KG1 (cell line): ENCODE measurements at regions not wholly inside any gene's neighbourhood (a gene's known extent, or its start where the extent isn't known, plus 50 kb on each side); places are given as distances from the start of the nearest gene placed in this dataset.

ENCODE experiments used
- DNase-seq: peaks from one replicate; lab custom pipeline; 2025; lab: John Stamatoyannopoulos, UW

GRCh38 chr1:94616506-94616905 lies 74.9 kb upstream of the F3 start:
- DNase-seq, result no peak

GRCh38 chr1:94614996-94615395 lies 73.4 kb upstream of the F3 start:
- no peak for DNase-seq

- no peak for DNase-seq
Observed at GRCh38 chr1:94614168-94614815, 72.7 kb upstream of the F3 start.

DNA sequence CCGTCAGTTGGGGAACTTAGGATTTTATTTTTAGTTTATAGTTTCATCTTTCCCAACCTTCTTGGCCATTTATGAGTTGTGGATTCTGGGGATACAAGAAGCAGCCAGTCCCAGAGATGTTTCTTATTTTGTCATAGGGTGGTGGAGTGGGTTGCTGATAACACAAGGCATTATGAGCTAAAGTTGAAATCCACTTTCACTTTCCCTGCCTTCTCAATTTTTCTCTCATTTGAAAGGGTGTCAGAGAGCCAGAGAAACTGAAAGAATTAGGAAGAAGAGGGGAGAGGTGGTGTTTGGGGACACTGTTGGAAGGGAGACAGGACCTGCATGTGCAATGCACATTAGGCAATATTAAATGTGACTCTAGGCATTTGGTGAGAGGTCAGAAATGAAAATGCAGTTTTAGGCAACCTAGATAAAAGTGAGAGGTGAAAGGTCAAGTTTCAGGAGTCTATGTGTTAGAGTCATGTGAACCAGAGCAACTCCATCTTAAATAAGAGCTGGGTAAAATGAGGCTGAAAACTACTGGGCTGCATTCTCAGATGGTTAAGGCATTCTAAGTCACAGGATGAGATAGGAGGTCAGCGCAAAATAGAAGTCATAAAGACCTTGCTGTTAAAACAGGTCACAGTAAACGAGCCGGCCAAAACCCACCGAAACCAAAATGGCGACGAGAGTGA lies 71.1 kb upstream of the F3 start:
- DNase-seq, result no peak

DNA sequence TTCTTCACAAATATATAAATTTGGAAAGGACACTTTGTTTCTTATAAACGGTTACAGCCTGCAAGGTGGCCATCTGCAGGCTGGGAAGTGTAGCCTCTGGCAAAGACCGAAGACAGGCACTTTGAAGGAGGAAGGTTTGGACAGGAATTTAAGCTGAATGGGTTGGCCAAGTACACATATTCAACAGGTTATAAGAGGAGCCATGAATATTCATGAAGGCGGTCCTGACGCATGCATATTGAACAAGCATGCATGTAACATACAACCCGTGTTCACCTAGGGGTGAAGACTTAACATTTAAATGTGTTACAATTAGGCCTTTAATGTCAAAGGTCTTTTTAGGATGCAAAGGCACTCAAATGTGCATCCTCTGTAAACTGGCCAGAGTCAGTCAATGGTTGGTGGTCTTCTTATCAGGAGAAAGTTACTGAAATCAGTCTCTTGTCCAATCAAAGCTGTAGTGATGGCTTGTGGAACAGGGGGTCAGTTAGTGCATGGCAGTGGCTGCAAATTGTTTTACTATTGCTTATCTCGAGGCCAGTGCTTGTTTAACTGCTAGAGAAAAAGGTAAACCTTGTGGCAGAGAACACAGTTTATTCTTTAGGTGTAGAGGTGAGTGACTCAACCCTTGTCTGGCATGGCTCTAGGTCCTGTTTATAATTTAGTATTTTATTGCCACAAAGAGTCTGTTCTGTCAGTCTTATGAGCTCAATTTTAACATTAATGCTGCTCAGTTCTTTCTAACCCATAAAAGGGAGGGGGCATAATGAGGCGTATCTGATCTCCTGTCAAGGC lies 70.3 kb upstream of the F3 start:
- DNase-seq, result no peak

DNA sequence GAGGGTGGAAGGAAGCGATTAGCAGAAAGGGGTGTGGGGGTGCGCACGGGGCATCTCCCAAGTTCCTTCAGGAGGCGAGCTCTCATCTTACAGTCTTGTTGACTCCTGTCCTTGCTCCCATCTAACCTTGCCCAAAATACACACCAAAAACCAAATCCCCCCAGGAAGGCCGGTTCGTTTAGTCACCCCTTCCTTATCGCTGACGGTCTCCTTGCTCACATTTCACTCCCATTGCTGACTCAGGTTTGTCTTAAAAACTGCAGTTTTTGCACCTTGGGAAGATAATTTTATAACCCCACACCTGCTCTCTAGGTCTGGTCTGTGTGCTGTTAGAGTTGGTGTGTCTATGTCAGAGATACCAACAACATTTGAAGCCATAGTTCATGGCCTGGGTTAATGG lies 68.1 kb upstream of the F3 start:
- DNase-seq, result no peak

DNA sequence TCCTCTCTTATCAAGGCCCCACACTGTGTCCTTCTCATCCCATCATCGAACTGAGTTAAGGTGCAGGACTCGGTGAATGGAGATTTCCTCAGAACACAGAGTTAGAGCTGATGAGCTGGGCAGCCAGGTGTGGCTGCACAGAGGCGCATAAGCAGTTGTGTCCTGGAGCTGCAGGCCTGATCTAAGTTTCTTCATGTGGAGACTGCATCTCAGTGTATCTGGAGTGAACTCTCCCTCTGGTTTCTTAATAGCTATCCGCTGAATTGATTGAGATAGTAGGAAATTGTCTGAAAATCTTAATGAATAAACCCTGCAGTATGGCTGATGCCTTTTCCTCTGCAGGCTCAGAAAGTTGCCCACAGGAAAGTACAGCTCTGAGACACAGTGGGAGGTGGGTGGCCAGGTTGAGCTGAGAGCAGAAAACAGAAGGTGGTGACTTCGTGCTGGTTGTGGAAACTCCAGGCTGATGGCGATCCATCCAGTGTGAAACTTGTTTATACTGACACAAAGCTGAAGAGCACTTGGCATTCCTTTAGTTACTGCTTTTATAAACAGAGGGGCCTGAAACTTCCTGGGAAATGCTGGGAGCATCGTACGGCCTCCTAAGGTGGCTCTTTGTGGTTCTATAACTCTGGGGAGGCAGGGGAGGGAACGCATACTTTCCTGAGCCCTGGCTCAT lies 67.4 kb upstream of the F3 start:
- DNase-seq, result no peak

DNA sequence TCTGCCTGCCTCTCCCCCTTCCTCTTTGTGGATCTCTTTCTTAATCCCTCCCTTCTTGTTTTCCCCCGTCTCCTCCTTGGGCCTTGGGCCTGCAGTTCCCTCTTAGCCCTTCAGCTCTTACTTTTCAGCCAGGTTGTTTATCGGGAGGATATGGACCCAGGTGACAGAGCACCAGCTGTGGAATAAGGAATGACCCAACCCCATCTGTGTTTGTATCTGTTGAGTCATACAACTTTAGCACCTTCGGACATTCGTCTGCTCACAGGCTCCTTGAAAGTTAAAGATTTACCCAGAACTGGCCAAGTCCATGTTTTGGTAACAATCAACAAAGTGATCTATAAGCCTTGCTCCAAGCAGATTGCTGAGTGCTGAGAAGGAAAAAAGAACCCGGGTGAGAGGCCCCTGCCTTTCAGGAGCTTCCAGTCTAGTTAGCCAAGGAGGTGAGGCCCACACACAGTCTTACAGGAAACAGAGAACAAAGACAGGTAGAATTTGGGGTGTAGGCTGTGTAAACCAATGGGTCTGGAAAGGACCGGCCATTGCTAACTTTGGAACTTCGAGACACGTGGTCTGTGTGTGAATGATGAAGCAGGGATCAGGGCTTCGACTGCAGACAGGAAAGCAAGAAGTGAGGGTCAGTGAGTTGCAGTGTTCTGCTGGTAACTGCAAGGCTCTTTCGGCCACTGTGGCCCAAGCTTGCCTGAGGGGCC lies 66.7 kb upstream of the F3 start:
- DNase-seq, result no peak

DNA sequence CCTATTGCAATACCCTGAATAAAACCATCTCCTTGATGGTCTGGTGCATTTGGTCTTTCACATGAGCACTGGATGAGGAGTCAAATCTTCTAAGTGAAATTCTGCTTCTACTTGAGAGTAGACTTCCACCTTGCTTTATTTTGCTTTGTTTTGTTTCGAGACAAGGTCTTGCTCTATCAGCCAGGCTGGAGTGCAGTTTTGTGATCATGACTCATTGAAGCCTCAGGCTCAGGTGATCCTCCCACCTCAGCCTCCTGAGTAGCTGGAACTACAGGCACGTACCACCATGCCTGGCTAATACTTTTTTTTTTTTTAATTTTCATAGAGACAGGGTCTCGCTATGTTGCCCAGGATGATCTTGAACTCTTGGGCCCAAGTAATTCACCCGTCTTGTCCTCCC lies 65.8 kb upstream of the F3 start:
- DNase-seq, result no peak

DNA sequence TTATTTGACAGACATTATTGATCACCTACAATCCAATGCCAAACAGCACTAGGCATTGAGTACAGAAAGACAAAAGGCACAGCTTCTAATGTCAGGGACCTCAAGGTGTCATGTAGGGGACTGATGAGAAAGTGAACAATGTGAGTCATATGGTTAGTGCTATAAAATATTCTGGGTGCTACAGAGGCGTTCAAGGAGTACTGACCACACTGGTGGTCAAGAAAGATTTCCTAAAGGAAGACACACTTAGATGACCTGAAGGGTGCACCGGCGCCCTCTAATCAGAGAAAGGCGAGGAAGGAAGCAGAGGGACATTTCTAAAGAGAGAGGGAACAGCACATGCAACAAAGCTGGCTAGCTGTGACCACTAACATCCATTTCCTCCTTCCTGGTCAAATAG lies 64.9 kb upstream of the F3 start:
- DNase-seq, result no peak

DNA sequence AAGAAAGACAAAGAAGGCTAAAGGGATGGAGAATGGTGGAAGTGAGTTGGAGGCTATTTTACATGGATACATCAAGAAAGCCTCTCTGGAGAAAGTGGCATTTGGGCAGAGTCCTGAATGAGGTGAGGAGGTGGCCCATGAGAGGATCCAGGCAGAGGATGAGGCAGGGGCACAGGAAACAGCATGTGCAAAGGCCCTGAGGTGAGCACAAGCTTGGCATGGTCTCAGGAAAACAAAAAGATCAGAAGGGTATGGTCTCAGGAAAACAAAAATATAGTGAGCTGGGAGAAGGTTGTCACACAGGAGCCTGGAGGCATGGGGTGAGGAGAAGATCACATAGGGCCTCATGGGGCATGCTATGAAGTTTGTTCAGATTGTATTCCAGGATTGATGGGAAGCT lies 62.1 kb upstream of the F3 start:
- no peak for DNase-seq

GRCh38 chr1:94602802-94603625 lies 61.5 kb upstream of the F3 start:
- DNase-seq, result no peak

DNA sequence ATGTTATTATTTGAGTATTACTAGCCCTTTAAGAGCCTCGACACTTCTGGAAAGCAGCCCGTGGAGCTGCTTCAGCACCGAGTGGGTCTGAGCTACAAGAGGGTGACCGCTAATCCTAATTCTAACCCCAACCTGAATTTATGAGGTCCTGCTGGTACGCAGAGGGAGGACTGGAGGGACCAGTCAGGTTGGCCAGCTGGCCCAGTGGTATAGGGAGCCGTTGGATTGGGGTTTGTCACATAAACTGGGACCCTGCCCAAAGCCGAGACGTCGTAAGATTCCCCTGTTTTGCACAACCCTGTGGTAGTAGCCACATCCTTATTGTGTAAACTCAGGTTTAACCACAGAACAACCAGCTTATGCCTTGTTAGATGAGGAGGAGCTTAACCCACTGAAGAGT lies 60.8 kb upstream of the F3 start:
- DNase-seq, result peak; percentile 67

DNA sequence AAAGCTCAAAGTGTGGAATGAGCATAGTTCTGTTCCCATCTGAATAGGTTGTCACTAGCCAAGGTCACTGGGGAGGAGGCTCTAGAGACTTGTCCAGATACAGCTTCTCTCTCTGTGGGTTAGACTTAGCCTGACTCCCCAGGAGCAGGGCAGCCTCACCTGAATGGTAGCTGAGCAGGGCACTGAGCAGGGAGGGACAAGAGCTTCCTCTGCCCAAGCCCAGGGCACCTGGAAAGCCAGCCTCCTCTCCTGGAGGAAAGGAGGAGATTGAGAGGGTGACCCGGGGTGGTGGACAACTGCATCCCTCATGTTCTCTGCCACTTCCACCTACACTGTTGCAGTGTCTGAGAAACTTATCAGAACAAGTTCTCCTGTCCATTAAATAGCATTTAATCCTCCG lies 59.0 kb upstream of the F3 start:
- no peak for DNase-seq

GRCh38 chr1:94599095-94599813 lies 57.7 kb upstream of the F3 start:
- DNase-seq, result no peak

- DNase-seq, result no peak
Observed at GRCh38 chr1:94597701-94598100, 56.1 kb upstream of the F3 start.

DNA sequence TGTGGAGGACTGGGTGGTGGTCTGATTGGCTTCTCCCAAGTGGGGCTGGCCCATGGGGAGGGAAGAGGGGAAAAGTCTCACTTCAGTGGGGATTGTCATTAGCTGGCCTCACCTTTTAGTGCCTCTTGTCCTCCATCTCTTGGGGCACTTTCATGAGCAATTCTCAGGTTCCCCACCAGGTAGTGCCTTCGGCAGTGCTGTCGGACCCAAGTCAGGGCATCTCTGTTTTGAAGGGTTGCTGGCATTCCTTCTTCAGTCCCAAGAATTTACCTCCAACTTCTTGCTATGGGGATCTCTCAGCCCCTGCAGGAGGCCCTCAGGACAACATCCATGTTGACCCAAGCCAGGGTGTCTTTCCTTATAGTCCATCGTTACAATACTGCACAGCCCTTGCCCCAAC lies 54.7 kb upstream of the F3 start:
- no peak for DNase-seq

- no peak for DNase-seq
Observed at GRCh38 chr1:94595658-94596057, 54.1 kb upstream of the F3 start.

DNA sequence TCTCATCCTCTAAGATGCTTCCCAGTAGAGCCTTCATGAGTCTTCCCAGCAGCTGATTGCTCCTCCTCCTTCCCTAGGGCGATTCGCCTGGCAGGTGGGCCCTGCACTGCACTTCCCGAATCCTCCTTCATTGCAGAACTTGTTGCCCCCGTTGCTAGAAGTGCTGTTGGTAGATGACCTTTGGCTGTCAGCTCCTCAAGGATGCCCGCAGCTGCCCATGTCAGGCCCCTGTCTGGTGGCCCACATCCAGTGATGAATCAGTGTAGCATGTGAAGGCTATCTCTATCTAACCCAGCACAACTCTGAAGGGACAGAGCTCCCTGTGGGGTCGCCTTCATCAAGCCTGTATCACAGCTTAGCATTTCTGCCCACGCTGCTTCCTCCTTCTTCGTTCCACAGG lies 52.1 kb upstream of the F3 start:
- no peak for DNase-seq

- DNase-seq, result no peak
Observed at GRCh38 chr1:94592571-94592920, 51.0 kb upstream of the F3 start.
